AG09309 (cell line): ENCODE measurements at regions not wholly inside any gene's neighbourhood (a gene's known extent, or its start where the extent isn't known, plus 50 kb on each side); places are given as distances from the start of the nearest gene placed in this dataset.

ENCODE experiments used
- DNase-seq: peaks from one replicate; pipeline ENCODE4 v3.0.0-alpha.2; 2010; ENCODE audit warnings: low read depth
- H3K4me3 ChIP-seq: 2 replicates; pipeline ENCODE4 v1.5.1; 2011; ENCODE audit warnings: mild to moderate bottlenecking, low read depth, low read length, moderate library complexity; ENCODE audit not compliant: control insufficient read depth
- TF ChIP-seq, protein P1 (sequence below): IDR thresholded peaks from 2 replicates; pipeline ENCODE4 v1.5.1; 2011; ENCODE audit warnings: mild to moderate bottlenecking, low read depth, low read length, inconsistent platforms; ENCODE audit not compliant: insufficient read depth, control insufficient read depth; ENCODE audit errors: missing control alignments

DNA sequence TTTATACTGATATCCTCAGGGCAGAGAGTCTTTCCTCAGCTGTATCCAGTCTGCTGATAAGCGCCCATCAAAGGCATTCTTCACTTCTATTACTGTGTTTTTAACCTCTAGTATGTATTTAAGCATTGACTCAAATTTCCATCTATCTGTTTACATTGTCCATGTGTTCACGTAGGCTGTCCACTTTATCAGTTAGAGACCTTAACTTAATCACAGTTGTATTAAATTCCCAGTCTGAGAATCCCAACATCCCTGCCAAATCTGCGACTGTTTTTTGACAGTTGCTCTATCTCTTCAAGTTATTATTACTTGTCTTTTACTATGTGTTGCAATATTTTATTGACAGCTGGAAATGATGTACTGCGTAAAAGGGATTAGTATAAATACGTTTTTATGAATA lies 1613.7 kb upstream of the MIR17HG start:
- H3K4me3 ChIP-seq = no peak overlapping the region
- TF ChIP-seq, protein P1, sequence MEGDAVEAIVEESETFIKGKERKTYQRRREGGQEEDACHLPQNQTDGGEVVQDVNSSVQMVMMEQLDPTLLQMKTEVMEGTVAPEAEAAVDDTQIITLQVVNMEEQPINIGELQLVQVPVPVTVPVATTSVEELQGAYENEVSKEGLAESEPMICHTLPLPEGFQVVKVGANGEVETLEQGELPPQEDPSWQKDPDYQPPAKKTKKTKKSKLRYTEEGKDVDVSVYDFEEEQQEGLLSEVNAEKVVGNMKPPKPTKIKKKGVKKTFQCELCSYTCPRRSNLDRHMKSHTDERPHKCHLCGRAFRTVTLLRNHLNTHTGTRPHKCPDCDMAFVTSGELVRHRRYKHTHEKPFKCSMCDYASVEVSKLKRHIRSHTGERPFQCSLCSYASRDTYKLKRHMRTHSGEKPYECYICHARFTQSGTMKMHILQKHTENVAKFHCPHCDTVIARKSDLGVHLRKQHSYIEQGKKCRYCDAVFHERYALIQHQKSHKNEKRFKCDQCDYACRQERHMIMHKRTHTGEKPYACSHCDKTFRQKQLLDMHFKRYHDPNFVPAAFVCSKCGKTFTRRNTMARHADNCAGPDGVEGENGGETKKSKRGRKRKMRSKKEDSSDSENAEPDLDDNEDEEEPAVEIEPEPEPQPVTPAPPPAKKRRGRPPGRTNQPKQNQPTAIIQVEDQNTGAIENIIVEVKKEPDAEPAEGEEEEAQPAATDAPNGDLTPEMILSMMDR = no peak
- no peak for DNase-seq

DNA sequence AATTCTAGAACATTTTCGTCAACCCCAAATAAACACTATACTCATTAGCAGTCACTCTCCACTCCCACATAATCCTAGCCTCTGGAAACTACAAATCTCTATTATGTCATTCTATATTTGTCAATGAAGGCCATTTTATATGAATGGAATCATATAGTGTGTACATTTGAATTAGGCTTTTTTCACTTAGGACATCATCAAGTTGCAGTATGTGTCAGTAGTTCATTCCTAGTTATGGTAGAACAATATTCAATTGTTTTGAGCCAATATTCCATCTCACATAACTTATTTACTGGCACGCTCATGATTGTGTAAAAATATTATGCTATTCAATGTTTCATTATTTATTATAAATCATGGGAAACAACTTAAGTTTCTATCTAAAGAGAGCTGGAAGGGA lies 1610.4 kb upstream of the MIR17HG start:
- TF ChIP-seq, protein P1 = no peak
- DNase-seq = no peak
- no peak overlapping the region for H3K4me3 ChIP-seq

DNA sequence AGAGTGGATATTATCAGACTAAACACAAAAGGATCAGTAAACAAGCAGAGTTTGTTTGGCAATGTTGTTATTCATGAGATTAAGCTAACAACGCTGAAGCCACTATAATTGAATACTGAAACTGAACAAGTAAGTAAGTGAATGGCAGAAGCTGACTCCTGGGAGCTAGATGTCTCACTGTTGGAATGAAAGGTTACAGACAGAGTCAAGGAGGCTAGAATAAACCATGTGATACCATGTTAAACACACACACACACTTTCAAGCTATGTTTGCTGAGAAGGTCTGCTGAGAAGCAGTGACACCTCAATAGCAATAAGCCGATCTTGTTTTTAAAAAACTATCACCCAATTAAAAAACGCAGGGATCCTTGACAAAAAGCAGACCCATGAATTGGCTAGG lies 1609.4 kb upstream of the MIR17HG start:
- no peak overlapping the region for H3K4me3 ChIP-seq
- DNase-seq = no peak
- TF ChIP-seq, protein P1 = no peak

DNA sequence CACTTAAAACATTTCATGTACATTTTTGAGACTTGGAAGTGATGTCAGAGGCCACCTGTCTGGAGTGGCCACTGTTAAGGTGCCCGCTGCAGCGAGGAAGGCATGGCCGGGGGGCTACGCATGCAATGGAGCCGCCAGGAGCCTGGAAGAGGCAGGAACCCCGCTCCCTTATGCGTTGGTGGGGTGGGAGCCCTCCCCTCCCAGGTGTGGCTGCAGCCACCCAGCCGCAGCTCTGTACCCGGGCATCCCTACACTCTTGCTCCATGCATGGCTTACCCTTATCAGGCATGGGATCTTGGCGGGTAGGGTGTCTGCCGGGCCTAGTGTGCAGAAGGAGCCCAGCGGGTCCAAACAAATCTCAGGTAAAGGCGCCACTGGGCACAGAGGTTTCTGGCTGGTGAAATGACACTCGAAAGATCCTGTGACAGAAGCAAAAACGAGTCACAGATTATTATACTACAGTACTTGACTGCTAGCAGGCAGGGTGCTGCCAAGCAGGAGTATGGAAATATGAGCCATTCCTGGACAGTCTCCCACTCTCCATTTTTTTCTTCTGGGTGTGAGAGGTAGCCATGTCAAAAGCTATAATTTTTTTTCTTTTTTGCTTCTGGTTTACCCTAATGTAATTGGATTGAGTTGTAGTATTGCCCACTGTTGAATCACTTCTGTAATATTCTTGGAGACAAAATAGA lies 1606.3 kb upstream of the MIR17HG start:
- TF ChIP-seq, protein P1 = no peak
- DNase-seq = no peak
- no peak overlapping the region for H3K4me3 ChIP-seq

DNA sequence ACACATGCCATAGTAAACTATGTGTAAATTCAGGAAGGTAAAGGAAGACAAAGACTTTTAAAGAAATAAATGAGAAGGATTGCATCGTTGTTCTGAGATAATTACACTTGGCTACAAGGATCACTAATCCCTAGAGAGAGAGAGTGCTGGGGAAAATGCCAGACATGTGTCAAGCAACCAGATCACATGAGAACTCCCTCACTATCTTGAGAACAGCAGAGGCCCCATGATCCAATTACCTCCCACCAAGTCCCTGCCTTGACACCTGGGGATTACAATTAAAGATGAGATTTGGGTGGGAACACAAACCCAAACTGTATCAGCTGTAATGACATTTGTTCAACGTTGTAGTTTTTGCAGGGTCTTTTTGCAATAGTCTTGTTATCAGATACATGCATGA lies 1600.9 kb upstream of the MIR17HG start:
- DNase-seq = no peak
- TF ChIP-seq, protein P1 = no peak
- no peak overlapping the region for H3K4me3 ChIP-seq

DNA sequence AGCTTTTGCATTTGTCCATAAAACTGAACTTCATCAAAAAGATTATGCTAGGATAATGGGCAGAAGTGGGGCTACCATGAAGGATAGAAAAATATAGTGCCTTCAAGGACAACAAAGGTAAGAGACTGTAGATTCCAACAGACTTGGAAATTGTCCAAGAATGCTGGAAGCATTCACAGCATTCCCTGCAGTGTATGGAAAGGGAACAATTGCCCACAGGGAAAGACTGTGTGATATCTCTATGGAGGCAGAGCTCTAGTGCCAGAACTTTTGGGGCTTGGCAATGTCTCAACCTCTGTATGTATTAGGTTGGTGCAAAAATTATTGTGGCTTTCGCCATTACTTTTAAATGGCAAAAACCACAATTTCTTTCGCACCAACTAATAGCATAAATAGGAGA lies 1598.8 kb upstream of the MIR17HG start:
- no peak overlapping the region for H3K4me3 ChIP-seq
- TF ChIP-seq, protein P1 = no peak
- DNase-seq = no peak

DNA sequence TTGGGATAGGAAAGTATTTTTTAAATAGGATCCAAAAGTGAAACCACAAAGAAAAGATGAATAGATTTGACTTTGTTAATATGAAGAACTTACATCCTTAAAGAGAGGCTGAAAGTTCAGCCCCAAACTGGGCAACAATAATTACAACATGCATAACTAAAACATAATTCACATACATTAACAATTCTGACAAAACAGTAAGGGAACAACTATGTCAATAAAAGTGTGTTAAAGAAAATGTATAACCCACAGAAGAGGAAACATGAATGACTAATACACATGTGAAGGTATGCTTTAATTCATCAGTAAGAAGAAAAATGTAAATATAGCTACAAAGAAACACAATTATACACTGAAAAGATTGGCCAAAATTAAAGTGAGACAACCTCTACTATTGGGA lies 1597.6 kb upstream of the MIR17HG start:
- TF ChIP-seq, protein P1 = no peak
- H3K4me3 ChIP-seq = no peak overlapping the region
- no peak for DNase-seq
